H54 (cell line): ENCODE measurements at regions not wholly inside any gene's neighbourhood (a gene's known extent, or its start where the extent isn't known, plus 50 kb on each side); places are given as distances from the start of the nearest gene placed in this dataset.

ENCODE experiments used
- DNase-seq: peaks from one replicate; pipeline ENCODE4 v3.0.0; 2011; ENCODE audit warnings: low spot score, mixed read lengths; ENCODE audit not compliant: insufficient read length
- FAIRE-seq: peaks from 3 replicates; lab custom pipeline; 2011; peaks lifted over from hg19 to GRCh38; lab: Jason Lieb, UNC
- POLR2A ChIP-seq: IDR thresholded peaks from 2 replicates; pipeline ENCODE4 v1.6.1; 2011; ENCODE audit warnings: low read depth, mild to moderate bottlenecking, low read length

- no peak for FAIRE-seq
- no peak for DNase-seq
- TF ChIP-seq POLR2A, result no peak
Measured at GRCh38 chr16:35532576-35532975, 2073.2 kb downstream of the TP53TG3F start.

- DNase-seq (no peak), FAIRE-seq (no peak)
- TF ChIP-seq POLR2A, result no peak
Measured at GRCh38 chr16:35533683-35534082, 2074.3 kb downstream of the TP53TG3F start.

GRCh38 chr16:35543486-35543885 lies 2084.1 kb downstream of the TP53TG3F start:
- TF ChIP-seq POLR2A, result no peak
- DNase-seq, result no peak
- no peak for FAIRE-seq

GRCh38 chr16:35552763-35553162 lies 2093.4 kb downstream of the TP53TG3F start:
- no peak for DNase-seq

GRCh38 chr16:35557731-35558130 lies 2098.3 kb downstream of the TP53TG3F start:
- no peak for TF ChIP-seq POLR2A
- DNase-seq (no peak), FAIRE-seq (no peak)

More at GRCh38 chr16:35552763-35553162, 2093.4 kb downstream of the TP53TG3F start:
- no peak for FAIRE-seq
- no peak for TF ChIP-seq POLR2A

- no peak for FAIRE-seq
- DNase-seq, result no peak
- TF ChIP-seq POLR2A, result no peak
Measured at GRCh38 chr16:35559911-35560636, 2100.7 kb downstream of the TP53TG3F start.

- no peak for DNase-seq
Measured at GRCh38 chr16:35560637-35560984, 2101.2 kb downstream of the TP53TG3F start.

GRCh38 chr16:35561346-35561745 lies 2101.9 kb downstream of the TP53TG3F start:
- TF ChIP-seq POLR2A, result no peak
- FAIRE-seq (no peak), DNase-seq (no peak)

More at GRCh38 chr16:35560637-35560984, 2101.2 kb downstream of the TP53TG3F start:
- no peak for FAIRE-seq
- TF ChIP-seq POLR2A, result no peak

- no peak for FAIRE-seq
- no peak for TF ChIP-seq POLR2A
- no peak for DNase-seq
Measured at GRCh38 chr16:35562471-35562870, 2103.1 kb downstream of the TP53TG3F start.

- no peak for FAIRE-seq
- no peak for TF ChIP-seq POLR2A
- no peak for DNase-seq
Measured at GRCh38 chr16:35562919-35563318, 2103.5 kb downstream of the TP53TG3F start.

- no peak for TF ChIP-seq POLR2A
- no peak for FAIRE-seq
- DNase-seq, result no peak
Measured at GRCh38 chr16:35564148-35564547, 2104.7 kb downstream of the TP53TG3F start.

- no peak for FAIRE-seq
- TF ChIP-seq POLR2A, result no peak
- DNase-seq, result no peak
Measured at GRCh38 chr16:35564889-35565288, 2105.5 kb downstream of the TP53TG3F start.

GRCh38 chr16:35565626-35566025 lies 2106.2 kb downstream of the TP53TG3F start:
- DNase-seq, result no peak
- FAIRE-seq, result no peak
- TF ChIP-seq POLR2A, result no peak

GRCh38 chr16:35569413-35569812 lies 2110.0 kb downstream of the TP53TG3F start:
- no peak for TF ChIP-seq POLR2A
- DNase-seq (no peak), FAIRE-seq (no peak)

GRCh38 chr16:35570946-35571345 lies 2111.5 kb downstream of the TP53TG3F start:
- DNase-seq (no peak), FAIRE-seq (no peak)

GRCh38 chr16:35572186-35572585 lies 2112.8 kb downstream of the TP53TG3F start:
- TF ChIP-seq POLR2A, result no peak
- DNase-seq (no peak), FAIRE-seq (no peak)

More at GRCh38 chr16:35570946-35571345, 2111.5 kb downstream of the TP53TG3F start:
- no peak for TF ChIP-seq POLR2A
